Mammary epithelial cell (primary cell): ENCODE measurements at regions not wholly inside any gene's neighbourhood (a gene's known extent, or its start where the extent isn't known, plus 50 kb on each side); places are given as distances from the start of the nearest gene placed in this dataset.

Experiments used
- CTCF ChIP-seq, 2 donors: IDR thresholded peaks in 1 of 2; conservative IDR thresholded peaks in 1 of 2; 2 replicates each; pipeline ENCODE4 v1.5.1; 2011 to 2012; ENCODE audit warnings: inconsistent platforms in 2 of 2, low read length in 2 of 2, mild to moderate bottlenecking in 2 of 2, control low read depth in 1 of 2, low read depth in 1 of 2; ENCODE audit not compliant: insufficient read depth in 1 of 2; ENCODE audit errors: extremely low read depth in 1 of 2
- EZH2 ChIP-seq: IDR thresholded peaks from 2 replicates; pipeline ENCODE4 v1.6.1; 2012; ENCODE audit warnings: low read length, inconsistent platforms, borderline replicate concordance

GRCh38 chr11:122178795-122179194, 62.8 kb upstream of the BLID start:
- no peak for TF ChIP-seq CTCF (conservative IDR thresholded peaks at IDR 0.05 in 1 of 2, IDR thresholded peaks at IDR 0.05 in 1 of 2; ENCODE audit: extremely low read depth in 1 of 2, insufficient read depth in 1 of 2, low read depth in 1 of 2, low read length in 2 of 2)
- no peak for TF ChIP-seq EZH2
